ENCODE measurements at regions not wholly inside any gene's neighbourhood (a gene's known extent, or its start where the extent isn't known, plus 50 kb on each side); places are given as distances from the start of the nearest gene placed in this dataset.

DNA sequence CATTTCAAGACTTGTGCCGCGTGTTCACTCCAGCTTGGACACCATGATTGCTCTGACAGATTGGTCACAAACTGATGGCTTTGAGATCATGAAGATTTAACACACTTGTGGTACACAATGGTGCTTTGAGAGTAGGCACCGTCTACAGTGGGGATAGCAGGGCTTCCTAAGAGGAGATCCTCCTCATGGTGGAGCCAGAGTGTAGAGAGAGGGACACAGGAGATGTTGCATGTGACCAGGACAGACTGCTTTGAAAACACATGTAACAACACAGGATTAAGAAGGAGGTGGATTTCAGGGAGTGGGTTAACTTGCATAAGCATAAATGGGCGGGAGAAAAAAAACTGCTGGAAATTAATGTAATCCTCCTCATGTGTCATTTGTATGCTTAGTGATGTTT, 95.7 kb upstream of the LINC00305 start (continued):
- TF ChIP-seq, protein P1, sequence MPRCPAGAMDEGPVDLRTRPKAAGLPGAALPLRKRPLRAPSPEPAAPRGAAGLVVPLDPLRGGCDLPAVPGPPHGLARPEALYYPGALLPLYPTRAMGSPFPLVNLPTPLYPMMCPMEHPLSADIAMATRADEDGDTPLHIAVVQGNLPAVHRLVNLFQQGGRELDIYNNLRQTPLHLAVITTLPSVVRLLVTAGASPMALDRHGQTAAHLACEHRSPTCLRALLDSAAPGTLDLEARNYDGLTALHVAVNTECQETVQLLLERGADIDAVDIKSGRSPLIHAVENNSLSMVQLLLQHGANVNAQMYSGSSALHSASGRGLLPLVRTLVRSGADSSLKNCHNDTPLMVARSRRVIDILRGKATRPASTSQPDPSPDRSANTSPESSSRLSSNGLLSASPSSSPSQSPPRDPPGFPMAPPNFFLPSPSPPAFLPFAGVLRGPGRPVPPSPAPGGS (IDR thresholded peaks at IDR 0.05), result no peak

DNA sequence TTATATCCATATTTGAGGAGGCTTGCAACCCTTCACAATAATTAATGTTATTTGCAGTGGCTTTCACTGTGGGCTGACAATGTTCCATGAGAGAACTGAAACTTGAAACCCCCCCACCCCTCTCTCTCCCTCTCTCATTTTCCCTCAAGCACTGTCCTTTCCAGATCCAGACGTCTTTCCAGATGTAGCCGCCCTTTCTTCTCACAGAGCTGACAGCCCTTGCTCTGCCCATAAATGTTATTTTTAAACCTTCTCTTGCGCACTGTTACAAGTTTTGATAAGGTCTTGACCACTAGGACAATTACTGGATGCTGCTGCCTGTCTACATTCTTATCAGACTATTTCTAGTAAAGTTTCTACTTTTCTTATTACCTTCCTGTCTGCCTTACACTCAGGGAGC, 91.4 kb upstream of the LINC00305 start:
- no peak for ATAC-seq
- Histone ChIP-seq H3K27ac (no peak overlapping the region), H3K4me3 (no peak overlapping the region), H3K9me3 (no peaks in the 10 kb centered on the region), H3K4me2 (no peak overlapping the region), H3K4me1 (no peaks in the 10 kb centered on the region)
- DNase-seq (ENCODE audit: low read depth in 1 of 2, low spot score in 1 of 2), result no peak
- ChIA-PET POLR2A (no interaction called here), CTCF (no interaction called here)
- TF ChIP-seq KDM5A (IDR thresholded peaks at IDR 0.05), result no peak
- TF ChIP-seq RFX5 (IDR thresholded peaks at IDR 0.05), result no peak
- TF ChIP-seq POLR2A (IDR thresholded peaks at IDR 0.05; ENCODE audit: low read length), result no peak
- no peak for TF ChIP-seq SREBF2 (IDR thresholded peaks at IDR 0.05)
- no peak for TF ChIP-seq RNF2 (IDR thresholded peaks at IDR 0.05; ENCODE audit: borderline replicate concordance, low read depth)
- TF ChIP-seq CHD4 (IDR thresholded peaks at IDR 0.05; ENCODE audit: borderline replicate concordance), result no peak
- no peak for FAIRE-seq
- WGBS (ENCODE audit: missing lambda C conversion rate), result 20% methylated on average over 3 of the region's 3 CpGs

DNA sequence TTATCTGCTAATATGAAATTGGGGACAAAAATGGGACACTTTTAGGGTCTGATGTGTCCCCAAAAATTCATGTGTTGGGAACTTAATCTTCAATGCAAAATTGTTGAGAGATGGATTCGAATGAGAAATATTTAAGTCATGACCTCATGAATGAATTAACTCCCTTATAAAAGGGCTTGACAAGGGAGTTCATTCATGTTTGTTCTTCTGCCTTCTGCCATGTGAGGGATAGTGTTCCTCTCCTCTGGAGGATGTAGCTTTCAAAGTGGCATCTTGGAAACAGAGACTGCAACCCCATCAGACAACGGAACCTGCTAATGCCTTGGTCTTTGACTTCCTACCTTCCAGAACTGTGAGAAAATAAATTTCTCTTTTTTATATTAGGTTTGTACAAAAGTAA, 89.2 kb upstream of the LINC00305 start:
- WGBS (ENCODE audit: missing lambda C conversion rate), result 16% methylated on average over 2 of the region's 2 CpGs
- FAIRE-seq, result no peak

DNA sequence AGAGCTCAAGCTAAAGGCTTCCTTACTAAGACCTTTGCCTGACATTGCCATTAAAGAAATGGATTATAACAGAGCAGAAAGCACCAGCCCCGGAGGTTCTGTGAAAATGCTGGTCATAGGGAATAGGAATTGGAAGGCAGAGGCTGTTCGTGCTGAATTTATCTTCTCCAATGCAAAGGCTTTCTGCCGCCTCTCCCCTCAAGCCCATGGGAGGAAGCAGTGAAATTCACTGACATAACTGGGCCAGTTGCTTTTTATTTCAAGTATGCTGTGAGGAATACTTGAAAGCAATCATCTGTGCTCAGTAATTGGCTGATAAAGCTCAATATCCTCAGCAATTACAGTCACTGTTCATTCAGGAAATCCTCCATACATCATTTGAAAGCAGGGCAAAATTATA, 85.4 kb upstream of the LINC00305 start:
- ATAC-seq, result no peak

More for the DNA sequence above, 89.2 kb upstream of the LINC00305 start:
- ATAC-seq, result no peak
- DNase-seq (ENCODE audit: low read depth in 1 of 2, low spot score in 1 of 2), result no peak
- H3K4me1 ChIP-seq, result no peaks in the 10 kb centered on the region
- ChIA-PET POLR2A (no interaction called here), CTCF (no interaction called here)
- H3K27ac ChIP-seq, result no peak overlapping the region
- H3K4me3 ChIP-seq, result no peak overlapping the region
- H3K9me3 ChIP-seq, result no peaks in the 10 kb centered on the region
- no peak overlapping the region for H3K4me2 ChIP-seq
- no peak for TF ChIP-seq POLR2A (IDR thresholded peaks at IDR 0.05; ENCODE audit: low read length)
- TF ChIP-seq NPAS2 (CRISPR knock-in tag; IDR thresholded peaks at IDR 0.05; ENCODE audit: borderline replicate concordance), result no peak
- TF ChIP-seq GATA3 (IDR thresholded peaks at IDR 0.05; ENCODE audit: borderline replicate concordance), result no peak
- TF ChIP-seq CEBPB (IDR thresholded peaks at IDR 0.05), result no peak

More for the DNA sequence above, 85.4 kb upstream of the LINC00305 start:
- no peak overlapping the region for H3K27ac ChIP-seq
- ChIA-PET CTCF (no interaction called here), POLR2A (no interaction called here)
- WGBS (ENCODE audit: missing lambda C conversion rate), result 1% methylated on average over 3 of the region's 3 CpGs
- FAIRE-seq (no peak), DNase-seq (ENCODE audit: low read depth in 1 of 2, low spot score in 1 of 2) (no peak)
- H3K4me2 ChIP-seq, result no peak overlapping the region
- TF ChIP-seq ZC3H11A (IDR thresholded peaks at IDR 0.05), result no peak
- TF ChIP-seq, protein P2, sequence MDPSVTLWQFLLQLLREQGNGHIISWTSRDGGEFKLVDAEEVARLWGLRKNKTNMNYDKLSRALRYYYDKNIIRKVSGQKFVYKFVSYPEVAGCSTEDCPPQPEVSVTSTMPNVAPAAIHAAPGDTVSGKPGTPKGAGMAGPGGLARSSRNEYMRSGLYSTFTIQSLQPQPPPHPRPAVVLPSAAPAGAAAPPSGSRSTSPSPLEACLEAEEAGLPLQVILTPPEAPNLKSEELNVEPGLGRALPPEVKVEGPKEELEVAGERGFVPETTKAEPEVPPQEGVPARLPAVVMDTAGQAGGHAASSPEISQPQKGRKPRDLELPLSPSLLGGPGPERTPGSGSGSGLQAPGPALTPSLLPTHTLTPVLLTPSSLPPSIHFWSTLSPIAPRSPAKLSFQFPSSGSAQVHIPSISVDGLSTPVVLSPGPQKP (IDR thresholded peaks at IDR 0.05; ENCODE audit: low read depth, low read length), result no peak
- no peak for TF ChIP-seq CHD4 (IDR thresholded peaks at IDR 0.05; ENCODE audit: borderline replicate concordance)
- no peak for TF ChIP-seq KDM1A (IDR thresholded peaks at IDR 0.05; ENCODE audit: low read depth)
- TF ChIP-seq, protein P3, sequence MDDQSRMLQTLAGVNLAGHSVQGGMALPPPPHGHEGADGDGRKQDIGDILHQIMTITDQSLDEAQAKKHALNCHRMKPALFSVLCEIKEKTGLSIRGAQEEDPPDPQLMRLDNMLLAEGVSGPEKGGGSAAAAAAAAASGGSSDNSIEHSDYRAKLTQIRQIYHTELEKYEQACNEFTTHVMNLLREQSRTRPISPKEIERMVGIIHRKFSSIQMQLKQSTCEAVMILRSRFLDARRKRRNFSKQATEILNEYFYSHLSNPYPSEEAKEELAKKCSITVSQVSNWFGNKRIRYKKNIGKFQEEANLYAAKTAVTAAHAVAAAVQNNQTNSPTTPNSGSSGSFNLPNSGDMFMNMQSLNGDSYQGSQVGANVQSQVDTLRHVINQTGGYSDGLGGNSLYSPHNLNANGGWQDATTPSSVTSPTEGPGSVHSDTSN (IDR thresholded peaks at IDR 0.05), result no peak
- no peak for TF ChIP-seq SREBF2 (IDR thresholded peaks at IDR 0.05)
- no peak for TF ChIP-seq RCOR1 (IDR thresholded peaks at IDR 0.05; ENCODE audit: low read depth, low read length)
- no peak for TF ChIP-seq CEBPB (IDR thresholded peaks at IDR 0.05)
- no peak for TF ChIP-seq NPAS2 (CRISPR knock-in tag; IDR thresholded peaks at IDR 0.05; ENCODE audit: borderline replicate concordance)
- TF ChIP-seq FOSB (CRISPR knock-in tag; IDR thresholded peaks at IDR 0.05), result no peak
- no peak for TF ChIP-seq MAZ (IDR thresholded peaks at IDR 0.05; ENCODE audit: borderline replicate concordance, low read depth, low read length)
- TF ChIP-seq, protein P4, sequence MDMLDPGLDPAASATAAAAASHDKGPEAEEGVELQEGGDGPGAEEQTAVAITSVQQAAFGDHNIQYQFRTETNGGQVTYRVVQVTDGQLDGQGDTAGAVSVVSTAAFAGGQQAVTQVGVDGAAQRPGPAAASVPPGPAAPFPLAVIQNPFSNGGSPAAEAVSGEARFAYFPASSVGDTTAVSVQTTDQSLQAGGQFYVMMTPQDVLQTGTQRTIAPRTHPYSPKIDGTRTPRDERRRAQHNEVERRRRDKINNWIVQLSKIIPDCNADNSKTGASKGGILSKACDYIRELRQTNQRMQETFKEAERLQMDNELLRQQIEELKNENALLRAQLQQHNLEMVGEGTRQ (IDR thresholded peaks at IDR 0.05), result no peak
- H3K9me3 ChIP-seq, result no peaks in the 10 kb centered on the region
- H3K4me3 ChIP-seq, result no peak overlapping the region
- no peaks in the 10 kb centered on the region for H3K4me1 ChIP-seq
